Prostate gland (tissue), 2 donors: ENCODE measurements at regions not wholly inside any gene's neighbourhood (a gene's known extent, or its start where the extent isn't known, plus 50 kb on each side); places are given as distances from the start of the nearest gene placed in this dataset.

ENCODE experiments used
- DNase-seq: peaks from one replicate; pipeline ENCODE4 v3.0.0-alpha.2; 2019; ENCODE audit warnings: low spot score
- H3K27ac ChIP-seq, 2 donors: fragments of 200-600 bp; sonication (generic); 2 replicates each; pipeline ENCODE4 v1.5.1; 2017 to 2019
- H3K27me3 ChIP-seq: fragments of 200-600 bp; sonication (generic); replicated peaks from 2 replicates; pipeline ENCODE4 v1.5.1; 2019; ENCODE audit not compliant: insufficient read depth
- H3K36me3 ChIP-seq, 2 donors: fragments of 200-600 bp; sonication (generic); 1 replicate in 1 of 2; 2 replicates in 1 of 2; pipeline versions ENCODE4 v1.5.1 to v1.8.1; 2017 to 2019
- H3K4me1 ChIP-seq: fragments of 200-600 bp; sonication (generic); replicated peaks from 2 replicates; pipeline ENCODE4 v1.5.1; 2019
- H3K4me3 ChIP-seq, 2 donors: fragments of 200-600 bp; sonication (generic); 2 replicates each; pipeline ENCODE4 v1.5.1; 2017 to 2019
- H3K9me3 ChIP-seq: fragments of 200-600 bp; sonication (generic); 2 replicates; pipeline ENCODE4 v1.5.1; 2017
- POLR2A ChIP-seq: fragments of 450-650 bp; IDR thresholded peaks from one replicate; pipeline ENCODE4 v1.6.1; 2016; ENCODE audit warnings: antibody characterized with exemption, mild to moderate bottlenecking
- POLR2AphosphoS5 ChIP-seq: sonication (generic); formaldehyde crosslinking; IDR thresholded peaks from one replicate; pipeline ENCODE4 v1.6.1; 2017; ENCODE audit warnings: antibody characterized with exemption
- WGBS: methylation state at CpG from one replicate; pipeline ENCODE4 v1.1.5; 2018; 5-methylcytosine and 5-hydroxymethylcytosine counted together
- intact Hi-C: fragments of 100-400 bp; cut with DNase I; formaldehyde crosslinking; loops from one replicate; pipeline ENCODE4 v1.14.2; 2022
- TF ChIP-seq, protein P1 (sequence below), 4 experiments: fragments of 200-600 bp in 2 of 4; fragments of 450-650 bp in 2 of 4; sonication (generic) in 2 of 4; IDR thresholded peaks; 1 replicate in 3 of 4; 2 replicates in 1 of 4; pipeline ENCODE4 v1.5.1; 2016 to 2019; ENCODE audit warnings: antibody characterized with exemption in 4 of 4, mild to moderate bottlenecking in 2 of 4, moderate library complexity in 2 of 4

DNA sequence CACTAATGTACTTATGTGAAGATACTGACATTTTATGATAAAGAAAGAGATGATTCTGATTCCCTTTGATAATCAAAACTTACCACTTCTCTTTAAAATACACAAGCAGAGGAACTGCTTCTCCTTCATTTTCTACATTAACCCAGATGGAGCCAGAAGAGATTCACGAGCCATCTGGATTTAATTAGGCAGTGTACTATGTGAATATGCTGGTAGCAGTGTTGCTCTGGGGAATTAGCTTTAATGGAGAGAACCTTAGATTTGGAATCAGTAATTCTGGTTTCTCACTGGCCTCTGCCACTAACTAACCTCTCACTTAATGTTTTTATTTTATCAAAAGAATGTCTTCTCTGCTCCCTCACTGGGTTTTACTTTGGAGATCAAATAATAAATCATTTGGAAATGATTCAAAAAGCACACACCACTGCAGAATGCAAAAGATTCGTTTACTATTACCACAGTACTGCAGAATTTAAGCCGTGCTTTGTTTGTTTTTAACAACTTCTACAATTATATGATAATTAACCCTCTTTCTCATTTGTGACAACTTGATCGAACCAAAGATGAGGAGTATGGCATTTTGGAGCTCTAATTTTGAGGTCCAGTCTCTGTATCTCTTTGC lies 77.5 kb upstream of the PHYHIPL start:
- WGBS = 37% methylated on average over 4 of the region's 4 CpGs
- no peak for DNase-seq

DNA sequence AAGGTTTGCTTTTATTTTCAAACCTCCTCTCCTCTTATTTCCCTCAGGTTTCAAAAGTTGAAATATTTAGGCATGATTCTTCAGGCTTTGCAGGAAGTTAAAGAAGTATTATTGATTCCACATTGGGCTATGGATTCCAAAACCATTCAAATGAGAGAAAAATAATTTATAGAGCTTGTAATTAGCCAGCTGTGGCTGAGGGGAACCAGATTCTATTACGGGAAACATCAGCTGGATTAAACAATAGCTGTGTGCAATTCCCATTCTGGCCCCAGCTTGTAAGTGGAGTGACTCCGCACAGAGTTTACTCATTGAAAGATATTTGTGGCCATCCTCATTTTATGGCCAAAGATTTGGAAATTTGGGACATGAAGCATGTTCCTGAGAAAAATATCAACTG lies 77.0 kb upstream of the PHYHIPL start:
- no peaks in the 10 kb centered on the region for H3K36me3 ChIP-seq
- no peak for DNase-seq
- no peaks in the 10 kb centered on the region for H3K27me3 ChIP-seq
- TF ChIP-seq, protein P1, sequence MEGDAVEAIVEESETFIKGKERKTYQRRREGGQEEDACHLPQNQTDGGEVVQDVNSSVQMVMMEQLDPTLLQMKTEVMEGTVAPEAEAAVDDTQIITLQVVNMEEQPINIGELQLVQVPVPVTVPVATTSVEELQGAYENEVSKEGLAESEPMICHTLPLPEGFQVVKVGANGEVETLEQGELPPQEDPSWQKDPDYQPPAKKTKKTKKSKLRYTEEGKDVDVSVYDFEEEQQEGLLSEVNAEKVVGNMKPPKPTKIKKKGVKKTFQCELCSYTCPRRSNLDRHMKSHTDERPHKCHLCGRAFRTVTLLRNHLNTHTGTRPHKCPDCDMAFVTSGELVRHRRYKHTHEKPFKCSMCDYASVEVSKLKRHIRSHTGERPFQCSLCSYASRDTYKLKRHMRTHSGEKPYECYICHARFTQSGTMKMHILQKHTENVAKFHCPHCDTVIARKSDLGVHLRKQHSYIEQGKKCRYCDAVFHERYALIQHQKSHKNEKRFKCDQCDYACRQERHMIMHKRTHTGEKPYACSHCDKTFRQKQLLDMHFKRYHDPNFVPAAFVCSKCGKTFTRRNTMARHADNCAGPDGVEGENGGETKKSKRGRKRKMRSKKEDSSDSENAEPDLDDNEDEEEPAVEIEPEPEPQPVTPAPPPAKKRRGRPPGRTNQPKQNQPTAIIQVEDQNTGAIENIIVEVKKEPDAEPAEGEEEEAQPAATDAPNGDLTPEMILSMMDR (IDR thresholded peaks at IDR 0.05) = no peak
- TF ChIP-seq POLR2A = no peak
- no peak for TF ChIP-seq POLR2AphosphoS5
- no peak overlapping the region for H3K4me3 ChIP-seq
- 56% methylated on average over 2 of the region's 2 CpGs for WGBS
- H3K27ac ChIP-seq = no peak overlapping the region
- no peaks in the 10 kb centered on the region for H3K9me3 ChIP-seq
- intact Hi-C loops = loop anchor here (10.0 kb wide), 2 partner anchors 105 to 145 kb away; no protein-coding TSS in a partner anchor
- H3K4me1 ChIP-seq = no peaks in the 10 kb centered on the region

More for the DNA sequence above, 77.5 kb upstream of the PHYHIPL start:
- Histone ChIP-seq H3K27me3 (no peaks in the 10 kb centered on the region), H3K9me3 (no peaks in the 10 kb centered on the region), H3K4me1 (no peaks in the 10 kb centered on the region), H3K27ac (no peak overlapping the region), H3K36me3 (no peaks in the 10 kb centered on the region), H3K4me3 (no peak overlapping the region)
- TF ChIP-seq, protein P1 (IDR thresholded peaks at IDR 0.05) = no peak
- TF ChIP-seq POLR2AphosphoS5 (no peak), POLR2A (no peak)
- intact Hi-C loops = loop anchor here (10.0 kb wide), 2 partner anchors 104 to 144 kb away; no protein-coding TSS in a partner anchor

DNA sequence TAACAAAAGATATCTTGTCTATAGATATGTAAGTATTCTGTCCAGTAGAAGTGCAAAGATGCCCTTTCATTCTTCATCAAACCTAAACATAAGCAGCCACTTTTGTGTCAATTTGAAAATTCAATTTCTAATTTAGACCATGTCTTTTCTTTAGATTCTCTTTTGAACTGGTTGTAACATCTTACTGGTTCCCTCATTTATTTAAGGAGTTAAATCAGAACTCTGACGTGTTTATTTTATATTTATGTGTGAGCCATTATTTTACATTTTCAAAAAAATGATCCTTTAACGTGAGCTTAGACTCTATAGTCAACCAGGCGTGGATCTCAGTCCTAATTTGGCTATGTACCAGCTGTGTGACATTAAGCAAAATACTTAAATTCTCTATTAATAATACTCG lies 74.0 kb upstream of the PHYHIPL start:
- no peaks in the 10 kb centered on the region for H3K27me3 ChIP-seq
- H3K4me3 ChIP-seq = no peak overlapping the region
- H3K4me1 ChIP-seq = no peaks in the 10 kb centered on the region
- intact Hi-C loops = no loop called here
- DNase-seq = no peak
- no peaks in the 10 kb centered on the region for H3K9me3 ChIP-seq
- no peaks in the 10 kb centered on the region for H3K36me3 ChIP-seq
- TF ChIP-seq, protein P1 (IDR thresholded peaks at IDR 0.05) = no peak
- TF ChIP-seq POLR2A = no peak
- TF ChIP-seq POLR2AphosphoS5 = no peak
- 88% methylated on average over 4 of the region's 4 CpGs for WGBS
- H3K27ac ChIP-seq = no peak overlapping the region

DNA sequence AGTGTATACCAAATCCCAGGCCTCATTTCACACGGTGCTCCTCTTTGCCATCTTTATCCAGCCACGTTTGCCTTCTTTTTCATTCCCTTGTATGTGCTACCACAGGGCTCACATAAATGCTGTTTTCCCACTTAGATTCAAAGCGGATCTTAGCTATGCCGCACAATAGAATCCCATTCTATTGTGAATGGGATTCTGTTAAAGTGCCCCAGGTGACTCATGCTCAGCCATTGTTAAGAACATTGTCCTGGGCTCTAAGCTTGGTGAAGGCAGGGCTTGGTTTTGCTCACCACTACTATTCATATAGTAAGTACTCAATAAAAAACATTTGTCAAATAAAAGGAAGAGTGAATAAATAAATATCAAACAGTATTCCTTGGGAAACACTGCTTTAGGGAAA lies 72.3 kb upstream of the PHYHIPL start:
- Histone ChIP-seq H3K27me3 (no peaks in the 10 kb centered on the region), H3K4me3 (no peak overlapping the region), H3K4me1 (no peaks in the 10 kb centered on the region), H3K36me3 (no peaks in the 10 kb centered on the region), H3K9me3 (no peaks in the 10 kb centered on the region), H3K27ac (no peak overlapping the region)
- DNase-seq = no peak
- 91% methylated on average over 4 of the region's 4 CpGs for WGBS
- TF ChIP-seq POLR2AphosphoS5 = no peak
- intact Hi-C loops = no loop called here

DNA sequence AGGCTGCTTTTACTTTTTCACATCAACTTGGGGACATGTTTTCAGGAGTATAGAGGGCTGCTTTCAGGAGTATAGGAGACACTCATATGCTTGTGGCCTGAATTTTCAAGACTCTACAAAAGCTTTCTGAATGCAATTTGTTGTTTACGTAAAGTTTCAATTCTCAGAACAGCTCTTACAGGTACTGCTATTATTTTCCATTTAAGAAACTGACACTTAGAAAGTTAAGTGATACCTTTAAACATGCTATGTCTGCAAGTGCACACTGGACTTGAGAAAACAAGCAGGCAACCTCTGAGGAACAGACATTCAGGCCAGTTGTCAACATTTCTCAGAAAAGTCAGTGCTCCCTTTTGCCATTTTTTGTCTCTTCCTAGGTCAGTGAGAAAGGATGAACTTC lies 70.0 kb upstream of the PHYHIPL start:
- Histone ChIP-seq H3K9me3 (no peaks in the 10 kb centered on the region), H3K4me3 (no peak overlapping the region), H3K27me3 (no peaks in the 10 kb centered on the region), H3K36me3 (no peaks in the 10 kb centered on the region), H3K4me1 (no peaks in the 10 kb centered on the region), H3K27ac (no peak overlapping the region)
- TF ChIP-seq, protein P1 (IDR thresholded peaks at IDR 0.05) = no peak
- TF ChIP-seq POLR2AphosphoS5 (no peak), POLR2A (no peak)
- no peak for DNase-seq
- intact Hi-C loops = no loop called here
- 94% methylated on average over 1 of the region's 1 CpG for WGBS
